Spinal cord (tissue), 9 donors: ENCODE measurements at regions not wholly inside any gene's neighbourhood (a gene's known extent, or its start where the extent isn't known, plus 50 kb on each side); places are given as distances from the start of the nearest gene placed in this dataset.
"Not testable (repeated sequence)": the region's sequence is repeated elsewhere in the genome, so short reads cannot be mapped to it uniquely, and the experiment has no call there.

Experiments
- DNase-seq, 6 donors: peaks; one replicate each; pipeline versions ENCODE4 v3.0.0 to v3.0.0-alpha.2; 2013 to 2015; ENCODE audit warnings: low spot score in 6 of 6, low read depth in 4 of 6
- H3K27ac ChIP-seq: one replicate; pipeline ENCODE4 v1.5.1; 2013; ENCODE audit warnings: low read depth, low read length, control low read depth
- H3K27me3 ChIP-seq: one replicate; pipeline ENCODE4 v1.6.1; 2013; ENCODE audit warnings: low read length; ENCODE audit not compliant: control insufficient read depth, insufficient read depth
- H3K36me3 ChIP-seq: one replicate; pipeline ENCODE4 v1.6.1; 2013; ENCODE audit warnings: low read length; ENCODE audit not compliant: control insufficient read depth, insufficient read depth
- H3K4me1 ChIP-seq: one replicate; pipeline ENCODE4 v1.6.1; 2013; ENCODE audit warnings: low read length; ENCODE audit not compliant: control insufficient read depth, insufficient read depth
- H3K4me3 ChIP-seq: one replicate; pipeline ENCODE4 v1.5.1; 2013; ENCODE audit warnings: low read depth, low read length, control low read depth
- H3K9me3 ChIP-seq: one replicate; pipeline ENCODE4 v1.6.1; 2013; ENCODE audit warnings: low read length; ENCODE audit not compliant: control insufficient read depth, insufficient read depth
- WGBS: methylation state at CpG from one replicate; pipeline ENCODE4 v1.1.5; 2013; ENCODE audit warnings: missing lambda C conversion rate; ENCODE audit not compliant: insufficient coverage; 5-methylcytosine and 5-hydroxymethylcytosine counted together
- donor health status: healthy.

- 69% methylated on average over 4 of the region's 5 CpGs for whole genome bisulfite sequencing
These were observed 251.9 kb upstream of the KLF3 start for GRCh38 chr4:38411981-38412536.

DNA sequence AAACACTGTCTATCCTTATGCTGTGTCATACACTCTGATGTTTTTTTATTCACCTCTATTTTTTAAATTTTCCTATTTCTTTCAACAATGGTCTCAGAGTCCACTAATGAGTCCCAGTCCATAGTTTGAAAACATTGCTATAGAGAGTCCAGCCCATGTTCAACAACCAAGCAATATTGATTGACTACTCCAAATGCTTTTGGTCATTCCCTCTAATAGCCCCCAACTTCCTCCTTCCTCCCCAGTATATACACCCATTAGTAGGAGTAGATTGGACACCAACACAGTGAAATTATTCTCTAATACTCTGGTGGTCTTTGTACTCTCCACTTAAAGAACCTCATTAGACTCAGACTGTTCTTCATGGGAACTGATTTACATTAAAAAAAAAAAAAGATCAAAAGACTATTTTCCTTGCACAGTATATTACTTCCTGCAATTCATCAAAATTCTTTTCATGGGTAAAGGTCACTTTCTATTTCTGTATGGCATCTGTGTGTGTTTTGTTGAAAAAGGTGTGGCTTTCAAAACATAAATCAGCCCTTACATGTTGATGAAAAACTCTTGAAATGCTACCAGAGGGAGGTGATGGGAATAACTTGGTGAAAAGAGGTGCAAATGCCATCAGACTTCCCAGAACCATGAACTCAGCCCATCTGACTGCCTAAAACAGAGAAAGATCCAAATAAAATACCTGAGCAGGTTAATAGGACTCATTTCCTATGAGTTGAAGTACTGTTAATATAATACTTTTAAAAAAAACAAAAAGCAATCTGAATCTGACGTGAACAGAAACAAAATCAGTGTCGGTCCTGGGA is 250.3 kb upstream of the KLF3 start:
- DNase-seq: peak in 1 of 6 donors; percentile 9
- Histone ChIP-seq H3K9me3 (no peaks in the 10 kb centered on the region), H3K4me3 (no peak overlapping the region), H3K27ac (no peak overlapping the region), H3K36me3 (no peaks in the 10 kb centered on the region), H3K27me3 (no peaks in the 10 kb centered on the region), H3K4me1 (no peaks in the 10 kb centered on the region)
- WGBS: no CpG with 5 or more reads among the region's 2 CpGs

More at GRCh38 chr4:38411981-38412536, 251.9 kb upstream of the KLF3 start:
- no peaks in the 10 kb centered on the region for H3K27me3 ChIP-seq
- no peaks in the 10 kb centered on the region for H3K4me1 ChIP-seq
- DNase-seq: peak in 1 of 6 donors; percentile 27
- no peak overlapping the region for H3K4me3 ChIP-seq
- no peaks in the 10 kb centered on the region for H3K9me3 ChIP-seq
- H3K27ac ChIP-seq: peak overlapping the region; percentile 47
- H3K36me3 ChIP-seq: no peaks in the 10 kb centered on the region

DNA sequence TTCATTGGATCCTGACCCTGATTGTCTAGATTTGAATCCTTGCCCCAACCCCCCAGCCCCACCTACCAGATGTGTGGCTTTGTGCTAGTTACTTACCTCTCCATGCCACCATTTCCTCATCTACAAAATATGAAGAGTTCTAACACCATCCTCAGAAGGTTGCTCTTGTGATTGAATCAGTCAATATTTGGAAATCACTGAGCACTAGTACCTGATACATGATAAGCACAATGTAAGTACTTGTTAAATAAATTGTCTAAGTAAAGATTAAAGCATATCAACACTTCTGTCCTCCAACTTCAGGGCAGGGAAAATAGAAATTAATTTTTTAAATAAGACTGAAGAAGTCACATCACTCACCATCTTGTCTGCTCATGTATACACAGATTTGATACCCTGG is 249.6 kb upstream of the KLF3 start:
- DNase-seq: no peak
- Histone ChIP-seq H3K4me1 (no peaks in the 10 kb centered on the region), H3K4me3 (no peak overlapping the region), H3K36me3 (no peaks in the 10 kb centered on the region), H3K9me3 (no peaks in the 10 kb centered on the region), H3K27ac (no peak overlapping the region), H3K27me3 (no peaks in the 10 kb centered on the region)

DNA sequence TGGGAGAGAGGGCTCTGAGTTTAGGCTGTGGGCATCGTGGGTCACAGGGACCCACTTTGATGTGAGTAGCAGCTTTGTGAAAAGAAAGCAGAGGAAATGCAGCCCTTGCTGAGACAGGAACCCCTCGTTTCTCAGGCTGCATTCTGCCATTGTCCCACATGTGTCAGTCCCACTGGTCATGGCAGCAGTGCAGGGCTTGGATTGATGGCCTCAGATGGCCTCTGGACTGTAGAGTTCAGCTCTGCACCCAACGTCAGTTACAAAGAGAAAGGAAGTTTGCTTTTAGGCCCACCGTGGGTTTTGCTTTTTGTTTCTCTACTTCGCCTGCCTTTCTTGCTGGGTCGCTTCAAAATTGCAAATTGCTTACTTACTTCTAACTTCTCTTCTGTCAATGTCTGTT is 248.3 kb upstream of the KLF3 start:
- WGBS: 37% methylated on average over 6 of the region's 6 CpGs
- no peak for DNase-seq
- H3K4me3 ChIP-seq: no peak overlapping the region
- H3K27me3 ChIP-seq: no peaks in the 10 kb centered on the region
- no peaks in the 10 kb centered on the region for H3K9me3 ChIP-seq
- no peaks in the 10 kb centered on the region for H3K36me3 ChIP-seq
- H3K4me1 ChIP-seq: no peaks in the 10 kb centered on the region
- H3K27ac ChIP-seq: no peak overlapping the region

- DNase-seq: no peak
- H3K4me3 ChIP-seq: no peak overlapping the region
- H3K4me1 ChIP-seq: no peaks in the 10 kb centered on the region
- no CpG with 5 or more reads among the region's 1 CpG for WGBS
- no peaks in the 10 kb centered on the region for H3K36me3 ChIP-seq
- no peaks in the 10 kb centered on the region for H3K9me3 ChIP-seq
- no peak overlapping the region for H3K27ac ChIP-seq
- no peaks in the 10 kb centered on the region for H3K27me3 ChIP-seq
These were observed 247.5 kb upstream of the KLF3 start for GRCh38 chr4:38416450-38417014.

- H3K27me3 ChIP-seq, H3K4me3 ChIP-seq, H3K36me3 ChIP-seq, H3K27ac ChIP-seq, H3K9me3 ChIP-seq, H3K4me1 ChIP-seq, DNase-seq: not testable (repeated sequence)
- WGBS: 100% methylated on average over 2 of the region's 4 CpGs
These were observed 243.7 kb upstream of the KLF3 start for GRCh38 chr4:38420254-38420653.

DNA sequence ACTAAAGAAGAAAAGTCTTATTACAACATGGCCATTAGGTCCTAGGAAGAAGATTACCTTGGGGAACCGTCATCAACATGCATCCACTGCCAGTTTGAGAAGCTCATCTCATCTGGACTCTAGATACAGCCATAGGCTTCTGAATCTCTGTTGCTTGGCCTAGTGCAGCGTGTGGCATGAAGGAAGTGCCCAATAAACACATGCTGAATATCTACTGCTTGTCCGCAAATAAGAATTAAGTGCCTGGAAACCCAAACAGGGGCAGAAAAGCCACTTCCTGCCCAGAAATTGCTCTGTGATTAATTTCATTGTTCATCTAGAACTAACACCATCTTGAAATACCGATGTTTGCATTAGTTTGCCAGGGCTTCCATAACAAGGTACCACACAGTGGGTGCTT is 241.1 kb upstream of the KLF3 start:
- H3K27ac ChIP-seq: no peak overlapping the region
- peaks cover 2% of the 10 kb centered on the region for H3K4me1 ChIP-seq
- no peaks in the 10 kb centered on the region for H3K27me3 ChIP-seq
- no peaks in the 10 kb centered on the region for H3K36me3 ChIP-seq
- H3K4me3 ChIP-seq: no peak overlapping the region
- H3K9me3 ChIP-seq: no peaks in the 10 kb centered on the region
- no peak for DNase-seq
- WGBS: 96% methylated on average over 3 of the region's 4 CpGs

DNA sequence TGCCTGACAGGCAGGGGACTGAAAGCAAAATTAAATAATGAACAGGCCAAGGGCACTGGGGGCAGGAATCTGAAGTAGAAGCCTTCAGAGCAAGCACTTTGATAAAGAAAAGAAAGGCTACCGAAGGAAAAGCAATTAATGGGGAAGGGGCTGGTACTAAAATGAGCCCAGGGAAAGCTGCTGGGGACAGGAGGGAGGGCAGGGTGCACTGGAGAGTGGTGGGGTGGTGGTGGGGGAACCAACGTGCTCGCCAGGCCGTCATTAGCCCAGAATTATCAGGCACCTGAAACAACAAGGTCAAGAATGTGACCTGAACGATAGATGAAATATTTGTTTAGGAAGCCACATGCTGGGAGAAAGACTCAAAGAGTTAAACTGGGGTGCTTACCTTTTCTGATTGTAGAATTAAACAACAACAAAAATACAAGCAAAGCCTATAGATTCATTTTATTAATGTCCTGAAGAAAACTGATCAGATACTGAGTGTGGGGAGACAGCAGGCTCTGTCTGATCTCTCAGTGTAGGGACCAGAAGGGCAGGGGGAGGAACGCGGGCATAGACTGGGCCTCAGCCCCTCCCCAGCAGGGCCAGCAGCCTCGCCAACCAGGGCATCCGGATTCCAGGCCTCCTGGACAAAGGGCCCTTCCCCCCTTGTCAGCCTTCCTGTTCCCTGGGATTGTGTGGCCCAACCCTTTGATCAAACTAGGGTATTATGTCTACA is 239.7 kb upstream of the KLF3 start:
- no peak overlapping the region for H3K4me3 ChIP-seq
- H3K27me3 ChIP-seq: no peaks in the 10 kb centered on the region
- no peaks in the 10 kb centered on the region for H3K36me3 ChIP-seq
- WGBS: 54% methylated on average over 7 of the region's 9 CpGs
- DNase-seq: no peak
- peaks cover 2% of the 10 kb centered on the region for H3K4me1 ChIP-seq
- no peaks in the 10 kb centered on the region for H3K9me3 ChIP-seq
- no peak overlapping the region for H3K27ac ChIP-seq

DNA sequence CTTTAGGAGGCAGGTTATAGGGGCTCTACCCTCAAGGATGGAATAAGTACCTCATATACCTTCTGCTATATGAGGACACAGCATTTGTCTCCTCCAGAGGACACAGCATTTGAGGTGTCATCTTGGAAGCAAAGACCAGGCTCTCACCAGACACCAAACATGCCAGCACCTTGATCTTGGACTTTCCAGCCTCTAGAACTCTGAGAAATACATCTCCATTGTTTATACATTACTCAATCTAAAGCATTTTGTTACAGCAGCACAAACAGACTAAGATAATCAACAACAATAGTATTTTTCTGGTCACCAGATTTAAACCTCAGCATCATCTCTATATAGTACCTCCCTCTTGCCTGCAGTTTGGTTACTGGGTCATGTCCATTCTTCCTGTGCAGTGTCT is 237.5 kb upstream of the KLF3 start:
- Histone ChIP-seq H3K27me3 (no peaks in the 10 kb centered on the region), H3K4me3 (no peak overlapping the region), H3K4me1 (peaks cover 2% of the 10 kb centered on the region), H3K9me3 (no peaks in the 10 kb centered on the region), H3K36me3 (no peaks in the 10 kb centered on the region), H3K27ac (no peak overlapping the region)
- DNase-seq: no peak
